Activated T-cell treated with anti-CD3 and anti-CD28 coated beads for 24 hours (primary cell): ENCODE measurements at regions not wholly inside any gene's neighbourhood (a gene's known extent, or its start where the extent isn't known, plus 50 kb on each side); places are given as distances from the start of the nearest gene placed in this dataset.

Source experiments
- DNase-seq: peaks from one replicate; pipeline ENCODE4 v3.0.0-alpha.2; 2020; ENCODE audit warnings: low read depth

DNA sequence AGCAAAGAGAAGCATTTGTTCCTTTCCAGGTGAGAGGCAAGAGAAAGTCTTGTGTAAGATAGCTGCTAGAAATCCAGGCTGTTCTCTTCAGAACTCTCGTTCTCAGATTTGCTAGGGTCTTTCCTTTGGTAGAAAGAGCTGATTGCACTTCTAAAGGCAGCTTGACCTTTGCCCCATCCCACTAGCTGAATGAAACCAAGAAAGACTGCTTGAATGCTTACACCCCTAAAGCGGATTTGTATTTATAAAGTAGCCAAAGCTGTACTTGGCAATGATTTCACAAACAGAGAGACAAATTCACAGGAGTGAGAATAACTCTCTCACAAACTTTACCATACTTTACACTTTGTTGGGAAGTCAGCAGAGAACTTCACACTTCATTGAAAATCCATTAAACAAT lies 424.1 kb downstream of the TTLL7 start:
- no peak for DNase-seq

DNA sequence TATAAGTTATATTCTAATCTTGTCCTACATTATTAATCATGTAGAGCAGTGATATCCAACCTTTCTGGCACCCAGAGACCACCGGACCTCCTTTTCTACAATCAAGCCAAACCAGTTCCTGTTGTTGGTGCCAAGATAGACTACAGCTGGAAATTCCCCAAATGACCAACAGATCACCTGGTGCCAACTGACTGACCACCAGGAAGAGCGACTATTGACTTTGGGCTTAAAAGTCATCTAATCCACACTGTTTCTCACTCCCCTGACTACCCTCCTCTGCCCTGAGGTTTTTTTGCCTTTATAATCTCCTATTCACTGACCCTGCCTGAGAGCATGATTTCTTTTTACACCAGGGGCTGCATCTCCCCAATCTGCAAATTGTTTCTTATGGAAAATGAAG lies 425.2 kb downstream of the TTLL7 start:
- no peak for DNase-seq

DNA sequence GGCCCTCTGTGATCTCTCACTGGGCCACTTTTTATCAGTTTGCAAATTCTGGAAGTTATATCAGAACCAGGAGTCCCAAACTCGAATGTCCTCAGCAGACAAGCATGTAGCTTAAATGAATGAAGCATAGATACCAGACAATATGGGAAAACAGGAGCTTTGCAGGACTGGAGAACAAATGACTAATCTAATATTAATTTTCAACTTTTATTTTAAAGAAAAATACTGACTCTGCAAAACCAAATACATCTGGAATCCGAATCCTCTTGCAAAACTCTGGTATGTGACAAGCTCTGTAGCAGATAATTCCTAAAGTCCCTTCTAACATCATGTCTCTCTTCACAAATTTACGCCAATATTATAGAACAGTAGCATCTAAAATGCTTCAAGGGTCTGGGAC lies 427.4 kb downstream of the TTLL7 start:
- DNase-seq: no peak

DNA sequence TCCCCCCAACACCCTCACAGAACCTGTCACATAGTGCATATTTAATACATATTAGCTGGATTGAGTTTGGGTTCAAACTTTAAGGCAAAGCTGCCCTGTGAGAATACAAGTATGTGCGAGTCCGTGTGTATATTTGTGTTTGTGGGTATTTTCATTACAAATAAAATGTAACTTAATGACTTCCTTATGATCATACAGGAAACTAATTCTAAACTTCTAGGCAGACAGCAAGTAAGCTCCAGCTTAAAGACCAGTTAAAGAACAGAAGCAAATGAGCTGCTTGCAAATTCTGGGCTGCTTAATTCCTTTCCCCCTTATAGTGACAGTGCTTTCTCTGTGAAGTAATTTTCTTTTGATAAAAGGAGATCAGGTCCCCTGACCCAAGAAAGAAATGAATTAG lies 437.6 kb downstream of the TTLL7 start:
- DNase-seq: no peak

DNA sequence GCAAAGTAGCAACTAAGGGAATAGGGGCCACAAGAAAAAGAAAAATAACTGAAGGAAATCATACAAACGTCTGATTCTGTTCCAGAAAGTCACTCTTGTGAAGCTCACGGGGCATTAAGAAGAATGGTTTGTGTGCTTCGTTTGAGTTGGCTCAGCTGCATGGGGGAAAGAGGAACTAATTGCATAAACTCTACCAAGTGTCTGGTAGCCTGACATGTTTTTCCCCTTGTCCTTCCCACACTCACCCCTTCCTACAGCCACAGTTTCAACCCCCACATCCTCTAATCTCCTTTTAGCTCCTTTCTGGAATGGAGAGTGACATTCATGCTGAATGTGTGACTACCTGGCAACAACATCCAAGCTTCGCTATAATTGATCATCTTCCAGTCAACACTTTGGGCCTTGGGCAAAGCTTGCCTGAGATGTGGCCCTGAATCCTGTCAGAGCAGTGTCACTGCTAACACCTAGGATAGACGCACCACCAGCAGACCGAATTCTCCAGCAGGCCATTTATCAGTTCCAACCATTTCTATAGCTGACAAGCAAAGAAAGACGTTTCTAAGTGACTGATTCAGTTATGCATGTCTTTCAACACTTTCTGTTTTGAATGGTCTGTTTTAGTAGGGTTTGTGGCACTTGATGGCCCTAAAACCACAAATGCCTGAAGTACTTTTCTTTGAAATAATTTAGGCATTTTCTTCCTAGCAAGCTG lies 439.6 kb downstream of the TTLL7 start:
- DNase-seq: no peak

DNA sequence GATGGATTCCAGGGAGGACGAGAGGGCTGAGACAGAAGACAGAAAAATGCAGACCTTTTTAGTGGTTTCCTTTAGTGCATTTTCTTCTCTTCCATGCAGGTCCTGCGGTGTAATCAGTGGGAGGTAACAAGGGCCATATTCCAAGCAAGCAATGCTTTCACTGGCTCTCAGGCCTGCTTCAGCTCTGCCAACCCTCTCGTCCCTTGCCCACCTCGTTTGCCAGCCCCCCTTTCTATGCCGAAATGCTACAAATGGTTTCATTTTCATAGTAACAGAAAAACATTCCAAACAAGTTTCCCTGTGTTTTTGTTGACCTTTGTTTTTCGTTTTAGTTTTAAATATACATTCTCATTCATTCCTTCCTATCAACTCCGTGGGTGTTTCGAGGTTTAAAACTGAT lies 443.1 kb downstream of the TTLL7 start:
- DNase-seq: no peak

DNA sequence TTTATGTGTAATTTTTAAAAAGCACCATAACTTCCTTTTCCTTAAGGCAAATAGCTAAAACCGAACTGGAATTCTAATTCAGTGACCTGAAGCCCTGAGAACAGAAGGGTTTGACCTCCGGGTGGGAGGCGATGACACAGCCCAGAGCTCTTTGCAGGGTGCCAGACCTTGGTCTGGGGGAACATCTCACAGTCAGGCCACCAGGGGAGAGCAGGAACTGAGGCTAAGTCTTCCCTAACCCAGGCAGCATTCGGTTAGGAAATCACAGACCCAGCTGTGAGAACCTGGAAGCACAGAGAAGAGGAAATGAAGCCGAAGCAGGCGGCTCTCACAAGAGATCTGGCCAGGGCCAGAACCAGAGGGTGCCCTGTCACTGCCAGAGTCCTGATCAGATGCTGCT lies 444.8 kb downstream of the TTLL7 start:
- no peak for DNase-seq

DNA sequence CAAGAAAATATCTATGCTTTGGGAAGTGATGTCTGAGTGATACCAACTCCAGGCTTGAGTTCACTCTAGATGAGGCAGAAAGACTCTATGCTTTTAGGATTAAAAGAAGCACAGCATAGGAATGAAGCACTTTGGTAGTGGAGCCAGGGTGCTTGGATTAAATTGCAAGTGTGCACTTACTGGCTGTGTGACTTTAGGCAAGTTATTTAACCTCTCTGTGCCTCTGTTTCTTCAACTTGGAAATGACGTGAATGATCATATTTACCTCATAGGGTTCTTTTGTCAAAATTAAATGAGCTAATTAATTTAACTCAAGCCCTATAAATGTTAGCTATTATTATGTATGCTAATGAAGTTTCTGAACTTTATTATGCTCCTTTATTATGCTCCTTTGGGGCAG lies 446.1 kb downstream of the TTLL7 start:
- no peak for DNase-seq

DNA sequence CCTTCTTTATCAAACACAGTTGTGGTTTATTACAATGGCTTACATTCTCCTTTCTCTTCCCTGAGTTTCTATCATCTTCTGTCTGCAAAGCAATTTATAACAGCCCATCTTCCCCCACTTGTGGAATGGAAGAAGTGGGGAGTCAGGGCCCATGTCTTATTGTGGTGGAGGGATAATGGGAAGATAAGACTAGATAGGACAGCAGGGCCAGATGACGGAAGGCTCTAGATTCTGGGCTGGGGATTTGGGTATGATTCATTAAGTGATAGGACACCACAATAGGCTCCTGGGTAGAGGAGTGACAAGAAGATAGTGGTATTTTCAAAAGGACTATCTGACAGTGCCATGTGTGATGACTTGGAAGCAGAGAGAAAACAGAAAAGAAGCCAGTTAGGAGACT lies 450.6 kb downstream of the TTLL7 start:
- DNase-seq: no peak

DNA sequence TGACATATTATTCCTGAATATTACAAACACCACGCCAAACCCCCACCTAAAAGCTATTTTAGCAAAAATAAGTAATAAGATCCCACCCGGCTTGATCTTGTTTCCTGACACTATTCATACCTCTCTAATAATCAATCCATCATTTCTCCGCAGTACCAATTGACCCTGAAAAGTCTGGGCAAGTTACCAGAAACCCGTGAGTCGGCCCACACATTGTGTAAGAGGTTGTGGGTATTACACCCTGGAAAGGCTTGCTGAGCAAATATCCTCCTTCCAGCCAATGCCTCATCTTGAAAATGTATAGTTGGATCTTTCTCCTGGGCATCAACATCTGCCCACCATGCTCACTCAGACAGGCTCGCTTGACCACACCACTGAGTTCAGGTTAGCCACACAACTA lies 451.0 kb downstream of the TTLL7 start:
- no peak for DNase-seq

DNA sequence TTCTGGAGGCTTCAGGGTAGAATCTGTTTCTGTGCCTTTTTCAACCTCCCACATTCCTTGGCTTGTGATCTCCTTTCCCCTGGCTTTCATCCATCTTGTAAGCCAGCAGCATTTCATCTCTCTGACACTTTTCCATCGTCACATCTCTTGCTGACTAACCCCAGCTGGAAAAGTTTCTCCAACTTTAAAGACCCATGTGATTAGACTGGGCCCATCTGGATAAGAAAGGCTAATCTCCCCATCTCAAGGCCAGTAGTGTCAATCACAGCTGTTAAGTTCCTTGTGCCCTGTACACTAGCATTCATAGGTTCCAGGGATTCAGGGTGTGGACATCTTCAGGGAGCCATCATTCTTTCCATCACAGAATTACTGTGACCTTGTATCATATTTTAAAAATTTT lies 452.1 kb downstream of the TTLL7 start:
- DNase-seq: no peak

DNA sequence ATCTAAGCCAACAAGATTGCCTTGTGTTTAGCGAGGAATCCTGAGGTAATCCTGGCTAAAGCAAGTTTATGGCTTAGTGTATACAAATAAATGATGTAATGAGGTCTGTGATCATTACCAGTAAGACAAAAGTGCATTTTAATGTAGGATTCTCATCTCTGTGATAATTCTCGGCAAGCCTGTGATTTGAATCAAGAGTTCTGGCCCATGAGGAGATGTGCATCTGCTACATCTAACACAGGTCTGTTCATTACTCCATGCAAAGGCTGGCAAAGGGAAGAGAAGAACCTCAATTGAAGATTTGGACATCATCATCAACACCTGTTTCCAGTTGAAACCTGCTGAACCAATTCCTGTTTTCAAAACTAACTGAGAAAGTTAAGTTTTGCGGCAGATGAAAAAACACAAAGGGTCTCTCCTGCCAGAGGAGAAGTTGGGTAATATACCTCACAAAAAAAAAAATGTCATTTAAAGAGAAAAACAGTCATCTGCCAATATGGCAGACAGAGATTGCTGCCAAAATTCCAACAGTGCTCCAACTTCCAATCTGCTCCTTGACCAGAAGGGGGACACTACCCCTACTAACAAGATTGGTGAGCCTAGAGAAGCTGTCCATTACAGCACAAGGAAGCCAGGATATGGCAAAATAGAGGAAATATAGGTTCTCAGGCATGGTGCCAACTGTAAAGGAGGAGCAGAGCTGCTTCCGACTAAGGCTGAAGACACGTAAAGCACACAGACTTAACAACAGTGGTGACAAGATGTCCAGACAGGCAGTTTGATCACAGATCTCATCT lies 453.7 kb downstream of the TTLL7 start:
- DNase-seq: no peak

DNA sequence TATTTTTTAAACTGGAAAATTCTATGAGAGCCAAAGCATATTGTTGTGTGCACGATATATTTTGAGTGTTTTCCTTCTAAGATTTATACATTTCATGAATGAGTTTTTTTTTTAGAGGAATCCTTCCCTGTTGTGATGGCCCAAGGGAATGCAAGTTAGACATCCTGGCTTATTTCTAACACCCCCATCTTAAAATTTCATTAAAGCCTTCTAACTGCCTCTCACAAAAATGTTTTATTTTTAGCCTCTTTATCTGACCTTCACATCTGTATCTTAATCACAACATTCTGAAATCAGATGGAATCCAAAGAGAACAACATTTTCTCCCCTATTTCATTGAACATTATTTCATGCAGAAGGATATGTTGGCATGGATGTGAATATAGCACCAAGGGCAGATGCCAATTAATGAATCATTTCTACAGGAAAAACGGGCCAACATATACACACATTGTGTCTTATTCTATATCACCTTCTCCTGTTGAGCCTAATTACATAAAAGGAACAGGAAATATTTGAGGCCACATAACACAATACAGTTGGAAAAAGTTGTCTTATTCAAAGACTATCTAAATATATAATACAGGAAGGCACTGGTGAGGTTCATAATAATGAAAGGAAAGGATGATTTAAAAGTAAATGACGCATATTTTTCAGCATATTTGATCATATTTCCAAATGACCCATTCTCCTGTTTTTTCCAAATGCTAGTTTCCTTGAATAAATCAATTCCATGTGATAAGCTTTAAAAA lies 455.5 kb downstream of the TTLL7 start:
- no peak for DNase-seq

DNA sequence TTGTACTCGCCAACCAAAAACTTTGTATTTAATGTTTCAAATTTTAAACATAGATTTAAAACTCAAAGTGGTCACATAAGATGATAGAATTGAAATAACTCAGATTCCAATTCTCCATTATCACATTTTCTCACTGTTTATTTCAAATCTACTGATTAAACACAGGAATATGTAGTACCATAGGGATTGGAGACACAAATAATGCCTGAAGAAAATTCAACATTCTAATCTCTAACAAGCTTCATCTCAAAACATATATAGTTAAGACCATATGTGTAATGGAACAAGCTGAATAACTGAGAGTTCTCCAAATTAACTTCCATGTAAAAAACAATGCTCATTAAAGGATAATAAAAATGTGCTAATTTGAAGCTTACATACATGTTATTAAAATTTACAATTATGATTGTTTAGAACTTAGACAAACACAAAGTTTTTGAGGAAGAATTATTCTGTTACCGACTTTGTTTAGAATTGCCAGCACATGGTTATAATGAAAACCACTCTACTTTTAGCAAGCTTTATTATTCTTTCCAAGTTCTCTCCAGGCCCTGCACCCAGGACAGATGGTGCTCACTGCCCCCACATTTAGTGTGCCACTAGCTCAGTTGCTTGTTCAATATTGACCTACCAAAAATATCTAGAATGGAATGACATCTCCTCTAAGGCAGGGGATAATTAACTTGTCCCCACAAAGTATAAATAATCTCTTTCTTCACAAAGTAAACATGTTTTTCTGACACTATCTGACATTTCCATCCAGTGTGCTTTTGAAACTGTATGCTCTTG lies 467.2 kb downstream of the TTLL7 start:
- DNase-seq: no peak

DNA sequence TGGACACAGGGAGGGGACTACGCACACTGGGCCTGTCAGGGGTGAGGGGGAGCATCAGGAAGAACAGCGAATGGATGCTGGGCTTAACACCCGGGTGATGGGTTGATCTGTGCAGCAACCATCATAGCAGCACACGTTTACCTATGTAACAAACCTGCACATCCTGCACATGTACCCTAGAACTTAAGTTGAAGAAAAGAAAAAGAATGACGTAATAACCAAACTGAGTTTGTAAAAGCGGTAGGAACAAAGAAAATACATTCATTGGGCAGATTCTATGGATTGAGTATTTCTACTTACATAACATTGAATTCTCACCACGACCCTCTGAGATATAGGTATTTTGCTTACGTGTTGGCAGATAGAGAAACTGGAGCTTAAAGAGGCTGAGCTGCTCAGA lies 468.4 kb downstream of the TTLL7 start:
- no peak for DNase-seq

DNA sequence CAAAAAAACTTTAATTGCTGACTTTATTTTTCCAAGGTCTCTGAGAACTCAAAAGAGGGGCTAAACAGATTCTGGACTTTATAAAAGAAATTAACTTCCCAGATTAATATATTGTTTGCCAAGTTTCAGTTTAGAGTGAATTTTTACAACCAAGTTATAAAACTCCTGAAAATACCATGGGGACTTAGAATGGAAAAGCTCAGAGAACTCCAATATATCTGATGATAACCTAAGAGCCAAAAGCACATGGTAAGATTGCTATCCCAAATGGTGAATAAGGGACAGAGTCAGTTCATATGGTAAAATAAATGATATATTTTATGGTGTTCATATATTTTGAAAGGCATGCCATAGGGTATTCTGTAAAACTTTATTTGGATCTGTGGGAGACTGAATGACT lies 470.9 kb downstream of the TTLL7 start:
- no peak for DNase-seq

DNA sequence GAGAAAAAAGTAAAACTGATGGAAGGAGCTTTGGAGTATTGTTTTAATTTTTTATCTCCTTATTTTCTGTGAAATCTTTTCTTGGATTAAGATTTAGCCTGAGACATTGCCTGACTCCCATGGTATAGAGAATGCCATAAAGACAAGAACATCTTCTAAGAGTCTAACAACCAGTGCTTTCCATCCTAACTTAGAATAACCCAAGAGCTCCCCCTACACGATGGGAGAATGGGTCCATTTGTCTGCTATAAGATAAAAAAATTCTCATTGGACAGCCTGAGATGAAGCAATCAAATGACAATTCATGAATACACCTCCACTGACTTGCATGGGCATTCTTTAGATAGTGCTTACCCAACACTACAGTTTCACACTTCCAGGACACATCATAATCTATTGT lies 478.1 kb downstream of the TTLL7 start:
- DNase-seq: no peak

DNA sequence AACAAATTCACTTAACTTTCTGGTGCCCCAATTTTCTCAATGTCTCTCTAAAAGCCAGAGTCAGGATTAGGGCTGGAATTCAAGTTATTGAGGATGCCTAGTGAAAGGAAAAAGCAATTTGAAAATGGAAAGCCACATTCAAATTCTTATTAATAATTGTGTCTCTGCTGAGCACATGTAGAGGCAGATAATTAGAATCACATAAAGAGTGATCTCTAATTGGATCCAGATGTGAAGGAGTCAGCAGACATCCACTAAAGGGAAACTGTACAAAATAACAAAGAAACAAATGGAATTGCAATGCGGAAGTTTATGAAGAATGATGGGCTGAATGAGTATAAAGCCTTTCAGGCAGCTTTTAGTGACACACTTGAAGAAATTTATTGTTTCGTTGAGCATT lies 482.6 kb downstream of the TTLL7 start:
- DNase-seq: no peak

DNA sequence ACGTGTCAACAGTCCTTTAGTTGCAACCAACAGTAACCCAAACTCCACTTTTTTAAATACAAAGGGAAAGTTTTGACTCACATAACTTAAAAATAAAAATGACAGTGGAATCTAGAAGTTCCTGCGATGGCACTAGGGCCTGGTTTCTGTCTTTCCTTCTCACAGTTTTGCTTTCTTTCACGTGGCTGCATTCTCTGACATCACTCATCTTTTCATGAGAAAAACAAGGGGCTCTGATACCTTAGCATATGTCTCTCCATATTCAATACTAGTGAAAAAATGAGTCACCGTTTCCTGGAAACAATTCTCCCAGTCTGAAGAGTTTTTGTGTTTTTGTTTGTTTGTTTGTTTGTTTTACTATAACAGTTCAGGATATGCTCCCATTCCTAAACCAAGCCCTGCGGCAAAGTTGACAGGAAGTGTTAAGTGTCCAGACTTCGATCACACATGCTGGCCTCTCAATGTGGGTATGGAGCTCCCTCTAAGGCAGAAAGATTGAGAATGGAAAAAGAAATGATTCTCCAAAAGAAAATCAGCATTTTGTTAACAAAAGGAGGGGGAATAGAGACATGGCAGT lies 483.3 kb downstream of the TTLL7 start:
- DNase-seq: no peak

DNA sequence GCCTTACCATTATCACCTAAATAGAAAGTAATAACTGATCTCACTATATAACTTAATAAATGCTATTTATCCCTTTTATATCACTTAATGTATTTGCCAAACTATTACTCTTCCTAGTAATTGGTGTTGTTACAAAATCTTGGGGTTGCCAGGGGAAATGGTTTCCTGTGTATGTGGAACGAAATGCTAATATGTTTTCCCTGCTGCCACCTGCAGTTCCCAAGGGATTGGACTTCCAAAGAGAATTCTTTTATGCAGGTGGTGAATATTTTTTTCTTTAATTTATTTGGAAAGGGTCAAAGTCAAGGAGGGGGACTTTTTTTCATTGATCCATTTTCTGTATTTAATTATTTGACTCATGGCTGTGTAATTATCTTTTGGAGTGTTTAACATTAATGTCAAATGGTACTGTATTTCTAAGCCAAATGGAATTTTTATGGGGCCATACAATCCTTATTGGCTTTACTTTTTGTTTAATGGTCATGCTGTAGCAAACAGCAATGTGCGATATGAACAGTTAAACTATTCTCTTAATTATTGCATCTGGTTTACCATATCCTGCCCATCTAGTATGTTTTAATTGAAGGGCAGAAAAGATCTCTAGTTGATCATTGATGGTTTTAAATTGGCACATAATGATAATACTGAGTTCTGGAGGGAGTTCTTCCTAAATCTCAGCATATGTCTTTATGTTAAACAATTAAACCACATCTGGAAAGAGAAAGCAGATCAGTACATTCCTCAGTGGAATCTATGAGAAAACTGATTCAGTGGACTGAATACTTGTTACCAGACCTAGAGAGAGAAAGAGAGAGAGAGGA lies 486.3 kb downstream of the TTLL7 start:
- DNase-seq: no peak

DNA sequence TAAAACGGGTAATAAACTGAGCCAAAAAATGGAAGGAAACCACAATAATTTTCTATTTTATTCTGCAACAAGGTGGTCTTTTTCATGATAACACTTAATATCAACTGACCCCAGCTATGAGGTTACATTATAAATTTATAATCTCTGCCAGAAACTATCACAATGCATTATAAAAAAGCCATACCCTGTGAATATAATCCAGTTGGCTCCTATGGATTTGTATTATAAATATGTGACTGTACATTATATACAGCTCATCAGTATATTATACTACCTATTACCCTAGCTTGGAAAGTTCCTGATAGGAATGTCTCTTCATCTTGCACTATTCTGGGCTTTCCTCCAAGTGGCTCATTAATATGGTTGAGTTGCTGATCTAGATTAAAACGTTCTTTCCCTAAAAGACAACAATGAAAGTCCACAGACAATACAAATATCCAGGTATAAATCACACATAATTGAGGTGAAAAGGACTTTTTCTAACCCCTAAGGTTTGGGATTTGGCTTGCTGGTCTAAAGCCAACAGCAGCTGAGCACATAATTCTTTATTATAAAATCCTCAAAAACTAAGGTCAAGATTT lies 487.7 kb downstream of the TTLL7 start:
- no peak for DNase-seq
